Ishikawa (cell line): ENCODE measurements at regions not wholly inside any gene's neighbourhood (a gene's known extent, or its start where the extent isn't known, plus 50 kb on each side); places are given as distances from the start of the nearest gene placed in this dataset.

Experiments used
- CEBPB ChIP-seq: IDR thresholded peaks from 2 replicates; pipeline ENCODE4 v1.6.1; 2012
- CREB1 ChIP-seq: IDR thresholded peaks from 2 replicates; pipeline ENCODE4 v1.6.1; 2012; ENCODE audit warnings: low read depth
- EGR1 ChIP-seq: IDR thresholded peaks from 2 replicates; pipeline ENCODE4 v1.6.1; 2012
- EP300 ChIP-seq: IDR thresholded peaks from 2 replicates; pipeline ENCODE4 v1.6.1; 2012; ENCODE audit warnings: borderline replicate concordance
- FOXM1 ChIP-seq: IDR thresholded peaks from 2 replicates; pipeline ENCODE4 v1.6.1; 2012; ENCODE audit warnings: low read depth, borderline replicate concordance
- MAX ChIP-seq: IDR thresholded peaks from 2 replicates; pipeline ENCODE4 v1.6.1; 2012
- NFIC ChIP-seq: IDR thresholded peaks from 2 replicates; pipeline ENCODE4 v1.6.1; 2012
- RAD21 ChIP-seq: IDR thresholded peaks from 2 replicates; pipeline ENCODE4 v1.6.1; 2012; ENCODE audit warnings: low read depth
- REST ChIP-seq: IDR thresholded peaks from 2 replicates; pipeline ENCODE4 v1.6.1; 2012; ENCODE audit warnings: low read depth, mild to moderate bottlenecking
- TAF1 ChIP-seq: IDR thresholded peaks from 2 replicates; pipeline ENCODE4 v1.6.1; 2012; ENCODE audit warnings: low read depth, mild to moderate bottlenecking
- TCF12 ChIP-seq: IDR thresholded peaks from 2 replicates; pipeline ENCODE4 v1.6.1; 2012; ENCODE audit warnings: low read depth
- TEAD4 ChIP-seq: IDR thresholded peaks from 2 replicates; pipeline ENCODE4 v1.6.1; 2012
- USF1 ChIP-seq: IDR thresholded peaks from 2 replicates; pipeline ENCODE4 v1.6.1; 2012
- YY1 ChIP-seq: IDR thresholded peaks from 2 replicates; pipeline ENCODE4 v1.6.1; 2012; ENCODE audit warnings: low read depth
- ZBTB7A ChIP-seq: IDR thresholded peaks from 2 replicates; pipeline ENCODE4 v1.6.1; 2012; ENCODE audit warnings: low read depth

- no peak for TF ChIP-seq NFIC
- no peak for TF ChIP-seq FOXM1
- TF ChIP-seq TCF12 = no peak
- no peak for TF ChIP-seq MAX
- TF ChIP-seq EP300 = no peak
- no peak for TF ChIP-seq USF1
- TF ChIP-seq ZBTB7A = no peak
- no peak for TF ChIP-seq TAF1
- no peak for TF ChIP-seq TEAD4
- TF ChIP-seq YY1 = no peak
- no peak for TF ChIP-seq RAD21
- no peak for TF ChIP-seq EGR1
Observed at GRCh38 chr16:22677024-22677830, 136.7 kb upstream of the HS3ST2 start.

GRCh38 chr16:22678311-22678710 is 135.7 kb upstream of the HS3ST2 start:
- no peak for TF ChIP-seq TCF12
- no peak for TF ChIP-seq YY1
- no peak for TF ChIP-seq NFIC
- no peak for TF ChIP-seq CEBPB
- TF ChIP-seq TAF1 = no peak
- TF ChIP-seq CREB1 = no peak
- no peak for TF ChIP-seq REST
- TF ChIP-seq TEAD4 = no peak
- TF ChIP-seq ZBTB7A = no peak
- TF ChIP-seq MAX = no peak
- TF ChIP-seq EP300 = no peak

- TF ChIP-seq USF1 (no peak), REST (no peak), EGR1 (no peak), RAD21 (no peak)
Observed at GRCh38 chr16:22681554-22682291, 132.2 kb upstream of the HS3ST2 start.

GRCh38 chr16:22683258-22683657 is 130.7 kb upstream of the HS3ST2 start:
- TF ChIP-seq TCF12 = no peak
- TF ChIP-seq EGR1 = no peak
- no peak for TF ChIP-seq TEAD4
- TF ChIP-seq RAD21 = no peak
- no peak for TF ChIP-seq ZBTB7A
- no peak for TF ChIP-seq USF1
- no peak for TF ChIP-seq EP300
- TF ChIP-seq YY1 = no peak
- TF ChIP-seq NFIC = no peak
- no peak for TF ChIP-seq FOXM1
- no peak for TF ChIP-seq CREB1
- no peak for TF ChIP-seq MAX
- TF ChIP-seq REST = no peak
- TF ChIP-seq TAF1 = no peak
